Pulmonary artery endothelial cell (primary cell): ENCODE measurements at regions not wholly inside any gene's neighbourhood (a gene's known extent, or its start where the extent isn't known, plus 50 kb on each side); places are given as distances from the start of the nearest gene placed in this dataset.

ENCODE experiments used
- DNase-seq: peaks from one replicate; pipeline ENCODE4 v3.0.0-alpha.2; 2011; ENCODE audit warnings: low read depth, low spot score

- DNase-seq: no peak
Observed at GRCh38 chr20:7330850-7331249, 563.4 kb downstream of the BMP2 start.

- no peak for DNase-seq
Observed at GRCh38 chr20:7332169-7332568, 564.7 kb downstream of the BMP2 start.

- DNase-seq: no peak
Observed at GRCh38 chr20:7333841-7334240, 566.4 kb downstream of the BMP2 start.

- DNase-seq: no peak
Observed at GRCh38 chr20:7346026-7346425, 578.5 kb downstream of the BMP2 start.

- no peak for DNase-seq
Observed at GRCh38 chr20:7346562-7346961, 579.1 kb downstream of the BMP2 start.

GRCh38 chr20:7347409-7347808, 579.9 kb downstream of the BMP2 start:
- DNase-seq: no peak

GRCh38 chr20:7348253-7348652, 580.8 kb downstream of the BMP2 start:
- no peak for DNase-seq

- no peak for DNase-seq
Observed at GRCh38 chr20:7352165-7352564, 584.7 kb downstream of the BMP2 start.

- no peak for DNase-seq
Observed at GRCh38 chr20:7355051-7355450, 585.2 kb downstream of the HAO1 start.

GRCh38 chr20:7358670-7359069, 581.6 kb downstream of the HAO1 start:
- DNase-seq: no peak

- no peak for DNase-seq
Observed at GRCh38 chr20:7359739-7360138, 580.5 kb downstream of the HAO1 start.

- no peak for DNase-seq
Observed at GRCh38 chr20:7361321-7361720, 578.9 kb downstream of the HAO1 start.

- no peak for DNase-seq
Observed at GRCh38 chr20:7361931-7362330, 578.3 kb downstream of the HAO1 start.

GRCh38 chr20:7362601-7363000, 577.7 kb downstream of the HAO1 start:
- no peak for DNase-seq

GRCh38 chr20:7366189-7366588, 574.1 kb downstream of the HAO1 start:
- DNase-seq: no peak

- DNase-seq: no peak
Observed at GRCh38 chr20:7371518-7372163, 568.6 kb downstream of the HAO1 start.

GRCh38 chr20:7375905-7376304, 564.4 kb downstream of the HAO1 start:
- DNase-seq: no peak

- no peak for DNase-seq
Observed at GRCh38 chr20:7378864-7379605, 561.2 kb downstream of the HAO1 start.

GRCh38 chr20:7379621-7380220, 560.5 kb downstream of the HAO1 start:
- no peak for DNase-seq

- DNase-seq: no peak
Observed at GRCh38 chr20:7383216-7383615, 557.0 kb downstream of the HAO1 start.

GRCh38 chr20:7387638-7388193, 552.5 kb downstream of the HAO1 start:
- no peak for DNase-seq

- no peak for DNase-seq
Observed at GRCh38 chr20:7389216-7389615, 551.0 kb downstream of the HAO1 start.
